HG03558 (cell line): ENCODE measurements at regions not wholly inside any gene's neighbourhood (a gene's known extent, or its start where the extent isn't known, plus 50 kb on each side); places are given as distances from the start of the nearest gene placed in this dataset.

Experiments
- ATAC-seq: cut with Tn5 transposase; IDR thresholded peaks from one replicate; pipeline ENCODE4 v1.9.1; 2021; ENCODE audit warnings: moderate number of reproducible peaks; ENCODE audit not compliant: unreplicated experiment; ENCODE audit errors: extremely low read depth

DNA sequence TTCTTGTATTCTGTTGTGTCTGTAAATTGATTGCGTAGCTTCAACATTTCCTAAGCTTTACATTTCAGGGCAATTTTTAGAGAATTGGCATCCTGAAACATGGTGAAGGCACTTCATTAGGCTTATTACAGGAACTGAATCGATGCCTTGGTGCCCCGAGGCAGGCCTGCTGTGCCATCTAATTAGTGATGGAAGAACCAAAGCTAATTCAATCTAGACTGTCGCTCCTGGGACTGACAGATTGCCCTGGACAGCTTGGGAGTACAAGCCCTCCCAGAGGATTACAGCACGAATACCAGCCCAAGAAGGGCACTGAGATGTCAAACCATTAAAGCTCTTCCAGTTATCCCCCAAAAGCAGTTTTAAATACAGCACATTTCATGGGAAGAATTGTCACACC lies 243.2 kb upstream of the ZC3H12C start:
- no peak for ATAC-seq

DNA sequence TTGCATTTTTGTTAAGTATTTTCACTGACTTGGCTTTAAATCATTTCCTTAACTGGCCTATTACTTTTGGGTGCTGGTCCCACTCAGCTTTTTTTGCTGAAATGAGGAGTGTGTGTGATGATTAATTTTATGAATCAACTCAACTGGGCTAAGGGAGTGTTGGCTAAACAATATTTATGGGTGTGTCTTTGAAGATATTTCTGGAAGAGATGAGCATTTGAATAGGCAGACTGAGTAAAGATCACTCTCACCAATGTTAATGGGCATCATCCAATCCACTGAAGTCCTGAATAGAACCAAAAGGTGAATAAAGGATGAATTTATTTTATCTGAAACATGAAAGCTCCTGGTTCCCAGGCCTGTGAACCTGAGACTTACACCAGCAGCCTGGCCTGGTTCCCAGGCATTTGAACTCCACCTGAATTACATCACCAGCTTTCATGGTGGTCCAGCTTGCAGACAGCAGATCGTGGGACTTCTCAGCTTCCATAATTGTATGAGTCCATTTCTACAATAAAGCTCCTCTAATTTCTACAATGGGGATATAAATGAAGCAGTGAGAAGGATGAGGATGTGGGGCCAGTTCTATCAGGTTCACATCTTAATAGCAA lies 241.3 kb upstream of the ZC3H12C start:
- no peak for ATAC-seq

DNA sequence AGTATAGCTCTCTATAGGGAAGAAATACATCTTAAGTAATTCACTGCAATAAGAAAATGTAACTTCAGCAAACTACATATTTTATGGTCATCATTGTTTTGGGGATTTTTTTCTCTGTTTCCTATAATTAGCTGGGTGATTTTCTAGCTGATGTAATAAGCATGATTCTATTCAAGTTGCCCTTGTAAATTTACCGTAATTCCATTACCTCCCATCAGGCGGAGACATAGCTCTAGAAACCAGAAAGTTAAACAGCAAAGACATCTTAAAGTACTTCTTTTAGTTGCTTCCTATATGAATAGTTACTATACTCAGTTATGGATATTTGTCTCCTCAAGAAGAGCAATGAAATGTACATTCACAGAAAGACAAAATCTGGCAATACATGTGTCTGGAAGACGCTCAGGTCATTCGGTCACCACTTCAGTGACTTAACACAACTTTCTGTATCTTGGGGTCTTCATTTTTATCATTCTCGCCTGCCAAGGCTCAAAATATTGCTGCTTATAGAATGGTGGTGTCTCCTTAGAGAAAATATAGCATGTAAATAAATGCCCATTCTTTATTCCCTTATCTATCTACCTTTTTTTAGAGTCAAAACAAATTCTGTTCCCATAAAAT lies 239.9 kb upstream of the ZC3H12C start:
- ATAC-seq = peak; percentile 82

DNA sequence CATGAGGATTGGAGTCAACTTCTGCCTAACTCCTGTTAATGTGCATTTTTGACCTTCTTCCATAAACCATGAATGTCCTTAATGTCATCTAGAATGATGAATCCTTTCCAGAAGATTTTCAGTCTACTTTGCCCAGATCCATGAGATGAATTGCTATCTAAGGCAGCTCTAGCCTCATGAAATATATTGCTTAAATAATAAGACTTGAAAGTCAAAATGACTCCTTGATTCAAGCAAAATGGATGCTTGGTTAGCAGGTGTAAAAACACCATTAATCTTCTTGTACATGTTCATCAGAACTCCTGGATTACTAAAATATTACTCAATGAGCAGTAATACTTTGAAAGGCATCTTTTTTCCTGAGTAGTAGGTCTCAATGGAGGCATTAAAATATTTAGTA lies 238.5 kb upstream of the ZC3H12C start:
- no peak for ATAC-seq

DNA sequence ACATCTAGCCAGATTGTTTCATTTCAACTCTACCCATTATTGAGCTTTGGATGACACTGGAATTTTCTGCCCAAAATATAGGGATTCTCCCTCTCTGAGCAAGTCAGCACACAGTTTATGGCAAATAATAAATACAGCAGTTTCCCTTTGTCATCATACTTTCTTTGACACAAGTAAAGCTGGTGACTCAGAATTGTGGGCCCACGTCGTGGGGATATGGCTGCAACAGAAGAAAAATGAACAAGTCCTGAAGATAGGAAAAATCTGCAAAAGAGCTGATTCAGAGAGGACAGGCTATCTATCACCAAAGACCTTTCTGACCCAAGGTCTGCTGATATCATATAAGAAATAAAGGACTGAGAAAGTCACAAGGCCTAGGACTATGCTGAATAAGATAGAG lies 236.3 kb upstream of the ZC3H12C start:
- ATAC-seq = no peak

DNA sequence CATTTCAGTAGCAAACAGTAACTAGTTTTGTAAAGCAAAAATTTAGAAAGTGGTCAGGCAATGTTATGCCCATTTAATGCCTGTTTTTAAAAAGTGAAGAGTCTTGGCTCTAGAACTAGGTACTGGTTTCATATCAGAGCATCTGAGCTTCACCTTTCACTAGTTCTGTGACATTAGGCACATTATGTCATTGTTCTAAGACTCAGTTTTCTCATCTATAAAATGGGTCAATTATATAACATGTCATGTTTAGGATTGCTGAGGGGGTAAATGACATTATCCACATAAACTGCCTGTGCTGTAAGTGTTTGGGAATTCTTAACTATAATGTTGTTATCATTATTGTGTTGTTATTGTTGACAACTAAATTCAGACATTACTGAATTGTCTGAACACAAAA lies 235.6 kb upstream of the ZC3H12C start:
- ATAC-seq = no peak

DNA sequence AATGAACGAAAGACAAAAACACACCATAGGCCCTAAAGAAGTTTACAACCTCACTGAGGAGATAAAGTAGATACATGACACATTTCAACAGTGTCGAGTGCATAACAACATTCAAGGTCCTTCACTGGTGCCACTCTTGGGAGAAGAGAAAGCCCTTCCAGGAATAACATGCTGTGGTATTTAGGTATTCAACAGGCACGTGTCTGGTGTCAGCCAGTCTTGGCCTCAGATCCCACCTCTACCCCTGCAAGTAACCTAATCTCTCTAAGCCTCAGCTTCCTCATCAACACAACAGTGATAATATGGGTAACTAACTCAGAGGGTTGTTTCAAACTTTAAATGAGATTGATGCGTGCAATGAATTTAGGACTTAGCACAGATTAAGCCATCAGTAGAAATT lies 235.0 kb upstream of the ZC3H12C start:
- ATAC-seq = no peak

DNA sequence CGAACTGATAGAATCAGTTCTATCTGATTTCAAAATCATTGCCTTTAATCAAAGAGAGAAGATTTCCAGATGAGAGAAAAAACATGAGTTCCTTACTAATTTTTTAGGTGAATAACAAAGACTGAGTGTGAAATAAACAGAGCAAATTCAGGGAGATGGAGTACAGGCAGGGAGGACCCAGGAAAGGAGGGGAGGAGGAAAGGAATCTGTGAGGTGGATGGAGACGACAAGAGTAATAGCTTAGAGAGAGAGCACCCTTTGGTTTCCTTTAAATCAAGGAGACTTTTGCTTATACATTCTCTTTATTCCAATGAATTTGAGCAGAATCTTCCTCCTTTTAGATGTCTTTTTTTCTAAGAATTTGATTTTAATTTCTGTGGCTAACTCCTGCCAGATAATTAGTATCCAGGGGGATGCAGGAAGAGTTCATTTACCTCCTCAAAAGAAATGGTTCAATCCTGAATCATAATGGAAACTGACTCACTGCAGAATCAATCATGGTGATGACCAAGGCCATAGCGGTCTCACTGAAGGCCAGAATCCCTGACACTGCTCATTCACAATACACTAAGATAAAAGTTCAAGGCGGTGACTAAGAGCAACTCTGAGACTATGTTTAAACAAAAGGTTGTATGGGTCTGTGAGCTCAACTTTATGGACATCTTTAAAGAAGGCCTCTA lies 234.0 kb upstream of the ZC3H12C start:
- no peak for ATAC-seq

DNA sequence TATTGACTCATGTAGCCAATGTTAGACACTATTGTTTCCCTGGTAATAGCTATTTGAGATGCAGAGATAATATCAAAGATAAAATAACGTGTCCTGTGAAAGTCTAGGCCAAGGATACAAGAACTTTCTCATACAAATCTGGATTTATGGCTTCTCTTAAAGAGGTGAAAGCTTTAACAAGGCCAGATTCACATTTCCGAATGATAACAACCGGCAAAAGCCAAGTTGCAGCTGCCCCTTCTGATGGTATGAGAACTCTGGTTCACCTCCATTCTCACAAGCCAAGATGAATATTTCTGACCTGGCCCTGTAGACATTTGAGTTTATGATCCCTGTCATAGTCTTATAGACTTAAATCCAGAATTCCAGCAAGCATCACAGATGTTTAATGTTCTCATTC lies 230.4 kb upstream of the ZC3H12C start:
- no peak for ATAC-seq

DNA sequence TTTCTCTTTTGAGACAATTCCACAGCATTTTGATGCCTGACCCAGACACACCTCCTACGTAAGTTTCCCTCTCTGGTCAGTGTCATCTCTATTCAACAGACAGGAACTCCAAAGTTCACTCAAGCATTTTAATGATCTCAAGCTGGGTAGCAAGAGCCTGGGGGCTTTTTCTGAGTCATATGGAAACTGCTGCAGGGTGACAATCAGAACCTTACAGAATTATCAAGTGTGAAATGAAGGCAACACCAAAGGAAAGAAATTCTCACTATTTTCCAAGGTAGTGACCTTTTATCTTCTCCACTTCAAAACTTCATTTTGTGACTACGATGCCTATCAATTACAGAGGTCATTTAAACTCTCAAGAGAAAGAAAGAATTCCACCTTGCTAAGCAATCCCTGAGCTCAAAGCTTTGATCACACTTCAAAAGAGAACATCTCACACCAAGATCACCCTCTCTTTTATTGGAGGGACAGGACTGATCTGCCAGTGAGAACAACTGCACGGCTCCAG lies 229.0 kb upstream of the ZC3H12C start:
- peak; percentile 97 for ATAC-seq

DNA sequence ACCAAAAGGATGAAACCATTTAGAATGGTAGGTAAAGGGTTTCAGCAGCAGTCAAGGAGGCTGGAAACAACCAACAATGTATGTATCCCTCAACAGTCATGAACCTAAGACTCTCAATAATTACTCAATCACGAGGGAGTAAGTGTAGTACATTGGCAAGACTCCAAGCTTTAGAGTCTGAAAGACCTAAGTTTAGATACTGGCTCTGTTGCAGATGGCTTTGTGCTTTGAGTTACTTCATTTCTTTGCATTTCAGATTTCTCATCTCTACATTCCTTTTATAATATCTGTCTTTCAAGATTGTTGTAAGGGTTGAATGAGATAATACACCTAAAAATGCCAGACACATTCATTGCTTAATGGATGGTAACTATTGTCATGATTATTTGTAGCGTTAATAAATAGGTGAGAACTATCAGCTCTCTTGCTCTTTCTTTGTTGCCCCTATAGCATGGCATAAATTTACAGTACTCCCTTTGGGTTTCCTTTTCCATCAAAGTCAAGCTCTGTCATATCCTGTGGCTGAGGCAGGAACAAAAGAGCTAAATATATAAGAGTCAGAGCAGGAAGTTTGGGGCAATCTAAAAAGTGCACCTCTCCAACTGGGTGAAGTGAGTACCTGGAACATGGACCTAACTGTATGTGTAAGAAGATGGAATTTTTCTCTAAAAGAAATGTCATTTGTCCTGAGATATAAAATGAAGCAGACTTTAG lies 228.2 kb upstream of the ZC3H12C start:
- ATAC-seq = no peak

DNA sequence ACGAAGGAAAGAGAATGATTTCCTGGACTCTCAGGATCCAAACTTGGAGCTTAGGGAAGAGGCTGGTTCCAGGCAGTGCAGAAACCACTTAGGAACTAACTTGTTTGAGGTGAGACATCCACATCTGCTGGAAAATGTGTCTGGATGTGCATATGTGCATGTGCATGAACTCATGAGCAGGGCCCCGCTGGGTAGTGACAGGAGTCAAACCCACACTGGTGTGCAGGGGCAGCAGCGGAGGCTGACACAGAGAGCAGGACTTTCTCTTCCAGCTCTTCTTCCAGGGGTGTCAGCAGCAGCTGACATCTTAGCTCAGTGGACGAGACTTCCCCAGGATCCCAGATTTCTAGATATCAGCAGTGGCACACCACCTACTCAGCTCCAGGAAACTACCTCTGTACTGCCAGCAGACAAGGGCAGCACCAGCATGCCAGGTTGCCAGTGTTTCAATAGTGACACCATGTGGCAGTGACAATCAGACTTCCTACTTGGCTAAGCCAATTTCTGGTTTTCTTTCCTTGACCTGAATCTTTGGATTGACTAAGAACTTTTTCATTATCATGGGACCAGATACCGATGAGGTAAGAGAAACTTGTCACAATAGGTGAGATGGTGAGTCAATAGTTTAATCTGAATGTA lies 227.5 kb upstream of the ZC3H12C start:
- no peak for ATAC-seq

DNA sequence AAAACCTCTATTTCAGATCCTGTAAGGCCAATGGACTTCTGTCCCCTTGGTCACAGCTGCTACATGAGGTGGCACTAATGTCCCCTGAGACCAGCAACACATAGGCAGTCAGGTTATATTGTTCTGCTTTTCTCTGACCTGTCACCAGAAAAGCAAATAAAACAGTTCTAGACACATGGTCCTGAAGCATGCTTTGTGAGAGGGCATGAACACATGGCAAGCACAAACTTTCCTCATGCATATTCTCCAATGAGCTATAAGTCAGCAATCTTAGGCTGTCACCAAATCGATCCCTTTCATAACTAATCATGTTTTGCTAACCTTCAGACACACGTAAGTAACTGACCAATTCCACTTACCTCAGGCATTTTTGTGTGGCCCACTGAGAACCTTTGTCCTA lies 225.4 kb upstream of the ZC3H12C start:
- ATAC-seq = no peak

DNA sequence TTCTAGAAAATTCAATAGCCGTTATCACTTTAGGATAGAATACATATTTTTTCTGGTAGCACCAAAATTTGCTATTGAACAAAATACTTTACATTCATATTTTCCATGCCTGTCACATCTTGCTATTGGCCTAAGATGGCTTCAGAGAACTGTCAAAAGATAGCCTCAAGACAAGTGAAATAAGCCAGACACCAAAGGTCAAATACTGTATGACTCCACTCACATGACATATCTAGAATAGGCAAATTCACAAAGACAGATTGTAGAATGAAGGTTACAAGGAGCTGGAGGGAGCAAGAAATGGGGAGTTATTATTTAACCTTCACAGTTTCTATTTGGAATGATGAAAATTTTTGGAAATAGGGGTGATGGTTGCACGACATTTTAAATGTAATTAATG lies 223.7 kb upstream of the ZC3H12C start:
- ATAC-seq = no peak

DNA sequence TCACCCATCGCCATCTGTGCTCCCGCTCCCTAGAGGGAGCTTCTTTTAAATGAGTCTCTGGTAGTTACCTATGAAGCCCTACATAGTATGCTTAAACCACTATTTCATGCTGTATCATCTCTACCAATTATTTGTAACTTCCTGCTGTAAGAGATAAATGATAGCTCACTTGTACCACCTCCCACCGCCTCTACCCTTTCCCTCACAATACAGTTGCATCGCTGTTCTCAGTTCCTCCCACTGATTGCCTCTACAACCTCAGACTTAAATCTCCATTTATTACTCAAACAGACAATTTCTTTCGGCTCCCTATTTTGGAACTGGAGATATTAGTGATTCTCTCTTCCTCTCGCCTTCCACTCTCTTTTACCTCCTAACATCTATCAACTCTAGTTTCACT lies 222.9 kb upstream of the ZC3H12C start:
- no peak for ATAC-seq

DNA sequence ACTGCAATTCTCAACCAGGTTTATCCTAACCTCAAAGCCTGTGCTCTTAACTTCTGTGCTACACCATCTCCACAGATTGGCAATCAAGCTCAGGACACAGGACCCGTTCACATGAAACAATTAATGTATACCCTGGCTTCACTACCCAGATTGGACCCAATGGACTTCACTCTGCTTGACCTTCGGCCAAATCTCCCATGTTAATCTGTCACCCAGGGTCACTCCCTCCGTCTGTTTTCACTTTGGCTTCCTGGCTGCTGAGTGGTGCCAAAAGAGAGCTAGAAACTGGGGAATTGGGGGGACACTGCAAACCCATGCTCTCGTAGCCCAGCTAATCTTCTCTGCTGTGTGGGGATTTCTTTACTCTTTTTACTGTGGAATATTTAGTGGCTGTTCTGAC lies 216.1 kb upstream of the ZC3H12C start:
- no peak for ATAC-seq

DNA sequence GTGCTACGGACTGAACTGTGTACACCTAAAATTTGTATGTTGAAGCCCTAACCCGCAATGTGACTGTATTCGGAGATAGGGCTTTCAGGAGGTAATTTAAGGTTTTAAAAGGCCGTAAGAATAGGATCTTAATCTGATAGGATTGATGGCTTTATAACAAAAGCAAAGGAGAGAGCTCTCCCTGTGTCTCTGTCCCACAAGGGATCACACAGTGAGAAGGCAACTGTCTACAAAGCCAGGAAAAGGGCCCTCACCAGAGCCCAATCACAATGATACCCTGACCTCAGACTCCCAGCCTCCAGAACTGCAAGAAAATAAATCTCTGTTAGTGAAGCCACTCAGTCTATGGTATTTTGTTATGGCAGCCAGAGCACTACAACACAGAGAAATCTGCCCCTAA lies 208.7 kb upstream of the ZC3H12C start:
- ATAC-seq = no peak

DNA sequence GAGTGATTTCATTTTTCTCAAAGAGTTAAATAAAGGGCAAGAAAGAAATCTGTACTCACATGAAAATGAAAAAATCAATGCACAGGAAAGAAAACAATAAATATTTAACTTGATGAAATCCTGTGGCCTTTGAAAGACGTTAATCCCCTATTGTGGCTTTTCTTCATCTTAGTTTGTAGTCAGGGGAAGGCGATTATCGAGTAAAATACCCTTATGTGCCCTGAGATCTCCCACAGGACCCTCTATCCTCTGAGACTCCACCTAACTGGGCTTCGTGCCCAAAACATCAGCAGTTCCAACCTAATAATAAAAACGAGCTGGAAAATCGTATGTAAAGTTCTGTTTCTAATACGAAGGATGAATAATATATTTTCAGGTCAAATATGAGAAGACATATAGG lies 208.2 kb upstream of the ZC3H12C start:
- ATAC-seq = no peak

DNA sequence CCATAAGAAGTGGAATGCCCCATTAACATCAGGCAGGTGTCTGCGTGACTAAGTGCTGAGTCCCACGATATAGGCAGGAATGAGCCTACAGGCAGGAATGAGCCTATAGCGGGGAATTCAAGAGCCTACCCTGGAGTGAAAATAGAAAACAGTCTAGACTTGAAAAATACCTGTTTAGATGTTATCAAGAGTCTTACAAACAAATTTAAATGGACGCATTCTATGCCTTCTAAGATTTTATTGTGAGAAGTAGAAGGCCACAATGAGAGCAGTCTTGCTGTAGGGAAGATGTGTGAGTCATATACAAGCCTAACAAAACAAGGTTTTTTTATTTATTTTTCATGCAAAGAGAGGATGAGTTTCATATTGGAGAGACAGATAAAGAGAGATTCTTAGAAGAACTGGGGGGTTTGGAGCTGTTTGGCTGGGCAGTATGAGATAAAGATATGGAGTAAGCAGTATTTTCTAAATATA lies 200.8 kb upstream of the ZC3H12C start:
- no peak for ATAC-seq

DNA sequence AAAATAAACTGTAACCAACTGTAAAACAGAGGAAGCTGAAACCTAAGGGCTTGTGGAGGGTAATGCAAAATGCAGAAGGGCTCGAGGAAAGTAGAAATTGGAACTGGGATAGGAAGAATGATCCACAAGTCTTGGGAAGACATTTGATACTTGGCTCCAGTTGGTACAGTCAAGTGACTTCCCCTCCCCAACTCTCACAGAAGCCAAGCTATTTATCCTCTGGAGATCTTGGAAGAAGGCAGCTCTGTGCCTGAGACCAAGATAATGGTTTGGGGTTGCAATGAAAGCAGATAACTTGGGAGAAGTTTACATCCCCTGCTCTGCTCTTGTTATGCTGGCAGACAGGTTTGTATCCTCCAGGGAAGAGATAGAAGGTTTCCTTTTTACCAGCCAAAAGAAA lies 198.9 kb upstream of the ZC3H12C start:
- ATAC-seq = no peak

DNA sequence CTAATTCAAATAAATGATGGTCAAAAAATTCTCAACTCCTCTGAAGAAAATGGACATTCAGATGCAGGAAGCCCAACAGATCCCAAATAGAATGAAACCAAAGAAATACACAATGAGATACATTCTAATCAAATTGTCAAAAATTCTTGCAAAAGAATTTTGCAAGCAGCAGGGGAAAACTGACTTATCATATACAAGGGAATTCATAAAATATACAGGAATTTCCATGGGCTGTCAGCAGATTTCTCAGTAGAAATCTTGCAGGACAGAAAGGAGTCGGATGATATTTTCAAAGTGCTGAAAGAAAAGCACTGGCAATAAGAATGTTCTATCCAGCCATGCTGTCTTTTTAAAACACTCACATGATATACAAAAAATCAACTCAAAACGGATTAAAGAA lies 194.6 kb upstream of the ZC3H12C start:
- ATAC-seq = no peak
